ENCODE measurements at regions not wholly inside any gene's neighbourhood (a gene's known extent, or its start where the extent isn't known, plus 50 kb on each side); places are given as distances from the start of the nearest gene placed in this dataset.

DNA sequence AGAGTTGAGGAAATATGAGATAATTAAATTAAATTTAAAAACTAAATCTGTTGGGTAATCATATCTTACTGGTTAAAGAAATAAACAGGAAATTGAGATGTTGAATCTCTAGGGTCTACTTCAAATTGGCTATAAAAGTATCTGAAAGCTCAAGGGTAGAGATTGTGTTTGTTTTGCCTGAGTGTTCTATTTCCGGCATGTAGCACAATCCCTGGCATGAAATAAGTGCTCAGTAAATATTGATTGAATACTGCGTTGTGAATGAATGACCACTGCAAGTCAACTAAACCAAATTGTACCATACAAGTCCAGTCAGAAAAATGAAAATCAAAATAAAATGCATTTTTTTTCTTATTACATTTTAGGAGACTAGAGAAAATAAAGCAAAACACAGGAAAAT lies 709.8 kb downstream of the EPM2A start (continued):
- TF ChIP-seq DZIP1 (CRISPR knock-in tag; IDR thresholded peaks at IDR 0.05) (no peak), HNRNPL (IDR thresholded peaks at IDR 0.05; ENCODE audit: low read depth, low read length) (no peak), BCL6 (CRISPR knock-in tag; IDR thresholded peaks at IDR 0.05) (peak; percentile 65; the same call in 1 of the 2 replicates), ZNF572 (CRISPR knock-in tag; IDR thresholded peaks at IDR 0.05) (no peak), PRMT3 (CRISPR knock-in tag; IDR thresholded peaks at IDR 0.05; ENCODE audit: borderline replicate concordance, low read depth) (no peak), ZNF30 (CRISPR knock-in tag; IDR thresholded peaks at IDR 0.05) (no peak), ZNF501 (CRISPR knock-in tag; IDR thresholded peaks at IDR 0.05) (no peak), AFF4 (CRISPR knock-in tag; IDR thresholded peaks at IDR 0.05) (no peak), PREB (CRISPR knock-in tag; IDR thresholded peaks at IDR 0.05) (no peak), ARNT (IDR thresholded peaks at IDR 0.05) (no peak), PHF8 (CRISPR knock-in tag; IDR thresholded peaks at IDR 0.05) (no peak), ARID2 (CRISPR knock-in tag; IDR thresholded peaks at IDR 0.05; ENCODE audit: borderline replicate concordance) (no peak)
- TF ChIP-seq, protein P1, sequence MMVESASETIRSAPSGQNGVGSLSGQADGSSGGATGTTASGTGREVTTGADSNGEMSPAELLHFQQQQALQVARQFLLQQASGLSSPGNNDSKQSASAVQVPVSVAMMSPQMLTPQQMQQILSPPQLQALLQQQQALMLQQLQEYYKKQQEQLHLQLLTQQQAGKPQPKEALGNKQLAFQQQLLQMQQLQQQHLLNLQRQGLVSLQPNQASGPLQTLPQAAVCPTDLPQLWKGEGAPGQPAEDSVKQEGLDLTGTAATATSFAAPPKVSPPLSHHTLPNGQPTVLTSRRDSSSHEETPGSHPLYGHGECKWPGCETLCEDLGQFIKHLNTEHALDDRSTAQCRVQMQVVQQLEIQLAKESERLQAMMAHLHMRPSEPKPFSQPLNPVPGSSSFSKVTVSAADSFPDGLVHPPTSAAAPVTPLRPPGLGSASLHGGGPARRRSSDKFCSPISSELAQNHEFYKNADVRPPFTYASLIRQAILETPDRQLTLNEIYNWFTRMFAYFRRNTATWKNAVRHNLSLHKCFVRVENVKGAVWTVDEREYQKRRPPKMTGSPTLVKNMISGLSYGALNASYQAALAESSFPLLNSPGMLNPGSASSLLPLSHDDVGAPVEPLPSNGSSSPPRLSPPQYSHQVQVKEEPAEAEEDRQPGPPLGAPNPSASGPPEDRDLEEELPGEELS (CRISPR knock-in tag; IDR thresholded peaks at IDR 0.05), result peak; percentile 81
- TF ChIP-seq, protein P2, sequence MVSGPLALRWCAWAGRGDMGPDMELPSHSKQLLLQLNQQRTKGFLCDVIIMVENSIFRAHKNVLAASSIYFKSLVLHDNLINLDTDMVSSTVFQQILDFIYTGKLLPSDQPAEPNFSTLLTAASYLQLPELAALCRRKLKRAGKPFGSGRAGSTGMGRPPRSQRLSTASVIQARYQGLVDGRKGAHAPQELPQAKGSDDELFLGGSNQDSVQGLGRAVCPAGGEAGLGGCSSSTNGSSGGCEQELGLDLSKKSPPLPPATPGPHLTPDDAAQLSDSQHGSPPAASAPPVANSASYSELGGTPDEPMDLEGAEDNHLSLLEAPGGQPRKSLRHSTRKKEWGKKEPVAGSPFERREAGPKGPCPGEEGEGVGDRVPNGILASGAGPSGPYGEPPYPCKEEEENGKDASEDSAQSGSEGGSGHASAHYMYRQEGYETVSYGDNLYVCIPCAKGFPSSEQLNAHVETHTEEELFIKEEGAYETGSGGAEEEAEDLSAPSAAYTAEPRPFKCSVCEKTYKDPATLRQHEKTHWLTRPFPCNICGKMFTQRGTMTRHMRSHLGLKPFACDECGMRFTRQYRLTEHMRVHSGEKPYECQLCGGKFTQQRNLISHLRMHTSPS (CRISPR knock-in tag; IDR thresholded peaks at IDR 0.05; ENCODE audit: low read depth), result no peak
- TF ChIP-seq, protein P3, sequence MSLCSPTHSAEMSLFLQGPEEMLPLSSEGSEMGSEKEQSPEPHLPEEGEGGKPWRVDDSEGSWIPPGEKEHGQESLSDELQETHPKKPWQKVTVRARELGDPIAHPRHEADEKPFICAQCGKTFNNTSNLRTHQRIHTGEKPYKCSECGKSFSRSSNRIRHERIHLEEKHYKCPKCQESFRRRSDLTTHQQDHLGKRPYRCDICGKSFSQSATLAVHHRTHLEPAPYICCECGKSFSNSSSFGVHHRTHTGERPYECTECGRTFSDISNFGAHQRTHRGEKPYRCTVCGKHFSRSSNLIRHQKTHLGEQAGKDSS (CRISPR knock-in tag; IDR thresholded peaks at IDR 0.05; ENCODE audit: borderline replicate concordance, low read depth), result peak; percentile 100
- TF ChIP-seq, protein P4, sequence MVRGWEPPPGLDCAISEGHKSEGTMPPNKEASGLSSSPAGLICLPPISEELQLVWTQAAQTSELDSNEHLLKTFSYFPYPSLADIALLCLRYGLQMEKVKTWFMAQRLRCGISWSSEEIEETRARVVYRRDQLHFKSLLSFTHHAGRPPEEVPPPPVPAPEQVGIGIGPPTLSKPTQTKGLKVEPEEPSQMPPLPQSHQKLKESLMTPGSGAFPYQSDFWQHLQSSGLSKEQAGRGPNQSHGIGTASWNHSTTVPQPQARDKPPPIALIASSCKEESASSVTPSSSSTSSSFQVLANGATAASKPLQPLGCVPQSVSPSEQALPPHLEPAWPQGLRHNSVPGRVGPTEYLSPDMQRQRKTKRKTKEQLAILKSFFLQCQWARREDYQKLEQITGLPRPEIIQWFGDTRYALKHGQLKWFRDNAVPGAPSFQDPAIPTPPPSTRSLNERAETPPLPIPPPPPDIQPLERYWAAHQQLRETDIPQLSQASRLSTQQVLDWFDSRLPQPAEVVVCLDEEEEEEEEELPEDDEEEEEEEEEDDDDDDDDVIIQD (CRISPR knock-in tag; IDR thresholded peaks at IDR 0.05; ENCODE audit: low read depth), result peak; percentile 95

Measured in HepG2 (cell line).